ENCODE measurements at regions not wholly inside any gene's neighbourhood (a gene's known extent, or its start where the extent isn't known, plus 50 kb on each side); places are given as distances from the start of the nearest gene placed in this dataset.

DNA sequence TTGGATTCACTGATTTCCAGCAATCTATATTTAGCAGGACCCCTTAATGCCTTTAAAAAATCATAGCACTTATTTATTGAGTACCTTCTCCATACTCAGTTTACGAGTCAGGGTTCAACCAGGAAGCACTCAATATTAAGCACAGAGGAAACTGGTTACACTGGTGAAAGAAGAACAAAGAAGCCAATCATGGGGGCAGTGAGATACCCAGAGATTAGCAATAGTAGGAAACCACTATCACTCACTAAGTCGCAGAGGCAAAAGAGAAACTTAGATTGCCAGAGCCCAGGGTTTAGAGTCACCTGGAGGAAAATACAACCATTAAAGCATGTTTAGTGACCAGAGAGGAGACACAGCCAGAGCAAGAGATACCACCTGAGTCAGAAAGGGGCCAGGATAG, 670.5 kb upstream of the USP24 start:
- BruUV-seq (replicated peaks), result no TSS peak
- ChIA-PET POLR2A (no interaction called here), CTCF (ENCODE audit: unreplicated experiment) (no interaction called here)
- H3K4me2 ChIP-seq (ENCODE audit: low read length), result no peak overlapping the region
- H3K79me2 ChIP-seq (ENCODE audit: insufficient read depth, low read depth, low read length), result no peaks in the 10 kb centered on the region
- H3K9me3 ChIP-seq (ENCODE audit: low read length), result no peaks in the 10 kb centered on the region
- no peak for DNase-seq (ENCODE audit: low spot score)
- H3K4me1 ChIP-seq (ENCODE audit: insufficient read depth, low read length, poor library complexity, severe bottlenecking), result no peaks in the 10 kb centered on the region
- no peaks in the 10 kb centered on the region for H3K9me2 ChIP-seq (ENCODE audit: insufficient read depth, low read length)
- no peaks in the 10 kb centered on the region for H4K20me1 ChIP-seq (ENCODE audit: insufficient read depth, low read length)
- no peak overlapping the region for H3K27ac ChIP-seq (ENCODE audit: low read depth, low read length, poor library complexity, severe bottlenecking)
- no peak overlapping the region for H2AFZ ChIP-seq (ENCODE audit: low read length)
- H3K36me3 ChIP-seq (ENCODE audit: insufficient read depth, low read length), result no peaks in the 10 kb centered on the region
- no peak overlapping the region for H3K4me3 ChIP-seq (ENCODE audit: low read depth, low read length, poor library complexity, severe bottlenecking)
- intact Hi-C loops (cut with micrococcal nuclease; ENCODE audit: unreplicated experiment), result no loop called here
- no peak for TF ChIP-seq EZH2phosphoT487 (IDR thresholded peaks at IDR 0.05; ENCODE audit: borderline replicate concordance, low read depth, low read length)
- TF ChIP-seq, protein P1, sequence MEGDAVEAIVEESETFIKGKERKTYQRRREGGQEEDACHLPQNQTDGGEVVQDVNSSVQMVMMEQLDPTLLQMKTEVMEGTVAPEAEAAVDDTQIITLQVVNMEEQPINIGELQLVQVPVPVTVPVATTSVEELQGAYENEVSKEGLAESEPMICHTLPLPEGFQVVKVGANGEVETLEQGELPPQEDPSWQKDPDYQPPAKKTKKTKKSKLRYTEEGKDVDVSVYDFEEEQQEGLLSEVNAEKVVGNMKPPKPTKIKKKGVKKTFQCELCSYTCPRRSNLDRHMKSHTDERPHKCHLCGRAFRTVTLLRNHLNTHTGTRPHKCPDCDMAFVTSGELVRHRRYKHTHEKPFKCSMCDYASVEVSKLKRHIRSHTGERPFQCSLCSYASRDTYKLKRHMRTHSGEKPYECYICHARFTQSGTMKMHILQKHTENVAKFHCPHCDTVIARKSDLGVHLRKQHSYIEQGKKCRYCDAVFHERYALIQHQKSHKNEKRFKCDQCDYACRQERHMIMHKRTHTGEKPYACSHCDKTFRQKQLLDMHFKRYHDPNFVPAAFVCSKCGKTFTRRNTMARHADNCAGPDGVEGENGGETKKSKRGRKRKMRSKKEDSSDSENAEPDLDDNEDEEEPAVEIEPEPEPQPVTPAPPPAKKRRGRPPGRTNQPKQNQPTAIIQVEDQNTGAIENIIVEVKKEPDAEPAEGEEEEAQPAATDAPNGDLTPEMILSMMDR (conservative IDR thresholded peaks at IDR 0.05; ENCODE audit: low read length), result no peak

DNA sequence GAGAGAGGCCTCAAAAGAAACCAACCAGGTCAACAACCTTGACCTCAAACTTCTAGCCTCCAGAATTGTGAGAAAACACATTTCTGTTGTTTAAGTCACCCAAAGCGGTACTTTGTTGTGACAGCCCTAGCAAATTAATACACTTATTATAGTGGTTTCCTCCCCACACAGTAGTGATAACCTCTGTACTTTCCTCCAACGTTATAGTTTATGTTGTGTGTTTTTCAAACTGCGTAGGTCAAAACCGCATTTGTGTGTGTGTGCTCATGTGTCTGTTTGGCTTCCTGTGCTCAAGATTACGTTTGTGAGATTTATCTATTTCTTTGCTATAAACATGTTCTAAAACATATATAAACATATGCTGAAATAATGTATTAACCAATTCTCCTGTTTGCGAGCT, 667.8 kb upstream of the USP24 start:
- ChIA-PET POLR2A (interaction anchor here (1.1 kb wide), 1 partner anchor 11 kb away, joined by 3 read pairs; no protein-coding TSS in a partner anchor), CTCF (ENCODE audit: unreplicated experiment) (no interaction called here)
- BruUV-seq (replicated peaks), result no TSS peak
- Histone ChIP-seq H3K79me2 (ENCODE audit: insufficient read depth, low read depth, low read length) (no peaks in the 10 kb centered on the region), H3K9me2 (ENCODE audit: insufficient read depth, low read length) (no peaks in the 10 kb centered on the region), H3K4me3 (ENCODE audit: low read depth, low read length, poor library complexity, severe bottlenecking) (no peak overlapping the region), H2AFZ (ENCODE audit: low read length) (no peak overlapping the region), H3K4me1 (ENCODE audit: insufficient read depth, low read length, poor library complexity, severe bottlenecking) (no peaks in the 10 kb centered on the region), H4K20me1 (ENCODE audit: insufficient read depth, low read length) (no peaks in the 10 kb centered on the region), H3K36me3 (ENCODE audit: insufficient read depth, low read length) (no peaks in the 10 kb centered on the region), H3K9me3 (ENCODE audit: low read length) (no peaks in the 10 kb centered on the region), H3K4me2 (ENCODE audit: low read length) (no peak overlapping the region), H3K27ac (ENCODE audit: low read depth, low read length, poor library complexity, severe bottlenecking) (no peak overlapping the region)
- no peak for DNase-seq (ENCODE audit: low spot score)
- intact Hi-C loops (cut with micrococcal nuclease; ENCODE audit: unreplicated experiment), result no loop called here
- TF ChIP-seq EZH2phosphoT487 (IDR thresholded peaks at IDR 0.05; ENCODE audit: borderline replicate concordance, low read depth, low read length), result no peak
- TF ChIP-seq, protein P1 (conservative IDR thresholded peaks at IDR 0.05; ENCODE audit: low read length), result no peak

DNA sequence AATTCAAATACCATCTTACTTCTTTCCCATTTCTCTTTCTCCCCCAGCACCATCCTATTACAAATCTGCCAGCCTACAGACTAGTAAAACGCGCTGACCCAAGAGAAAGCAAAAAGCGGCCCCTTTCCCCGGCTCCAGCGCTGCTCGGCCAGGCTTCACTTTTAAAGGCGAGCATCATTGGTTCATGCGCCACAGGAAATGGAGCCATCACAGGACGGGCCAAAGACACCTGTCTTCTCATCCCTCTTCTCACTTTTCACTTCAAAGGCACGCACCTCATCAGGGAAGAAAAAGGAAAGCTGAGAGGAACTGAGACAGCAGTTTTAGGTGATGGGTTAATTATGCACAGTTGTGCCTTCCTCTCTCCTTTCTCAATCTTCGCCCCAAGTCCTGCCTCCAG, 664.2 kb upstream of the USP24 start:
- BruUV-seq (replicated peaks), result no TSS peak
- DNase-seq (ENCODE audit: low spot score), result no peak
- no peaks in the 10 kb centered on the region for H3K9me3 ChIP-seq (ENCODE audit: low read length)
- no peak overlapping the region for H2AFZ ChIP-seq (ENCODE audit: low read length)
- H3K9me2 ChIP-seq (ENCODE audit: insufficient read depth, low read length), result no peaks in the 10 kb centered on the region
- CTCF ChIA-PET (ENCODE audit: unreplicated experiment), result no interaction called here
- no peak overlapping the region for H3K27ac ChIP-seq (ENCODE audit: low read depth, low read length, poor library complexity, severe bottlenecking)
- POLR2A ChIA-PET, result interaction anchor here (0.5 kb wide), 1 partner anchor 54 kb away, joined by 3 read pairs; no protein-coding TSS in a partner anchor
- intact Hi-C loops (cut with micrococcal nuclease; ENCODE audit: unreplicated experiment), result no loop called here
- no peaks in the 10 kb centered on the region for H3K79me2 ChIP-seq (ENCODE audit: insufficient read depth, low read depth, low read length)
- no peak overlapping the region for H3K4me2 ChIP-seq (ENCODE audit: low read length)
- H4K20me1 ChIP-seq (ENCODE audit: insufficient read depth, low read length), result no peaks in the 10 kb centered on the region
- no peaks in the 10 kb centered on the region for H3K36me3 ChIP-seq (ENCODE audit: insufficient read depth, low read length)
- no peaks in the 10 kb centered on the region for H3K4me1 ChIP-seq (ENCODE audit: insufficient read depth, low read length, poor library complexity, severe bottlenecking)
- TF ChIP-seq EZH2phosphoT487 (IDR thresholded peaks at IDR 0.05; ENCODE audit: borderline replicate concordance, low read depth, low read length), result no peak
- TF ChIP-seq, protein P1 (conservative IDR thresholded peaks at IDR 0.05; ENCODE audit: low read length), result no peak
- no peak overlapping the region for H3K4me3 ChIP-seq (ENCODE audit: low read depth, low read length, poor library complexity, severe bottlenecking)
